ENCODE measurements at regions not wholly inside any gene's neighbourhood (a gene's known extent, or its start where the extent isn't known, plus 50 kb on each side); places are given as distances from the start of the nearest gene placed in this dataset.
"Not testable (repeated sequence)": the region's sequence is repeated elsewhere in the genome, so short reads cannot be mapped to it uniquely, and the experiment has no call there.

DNA sequence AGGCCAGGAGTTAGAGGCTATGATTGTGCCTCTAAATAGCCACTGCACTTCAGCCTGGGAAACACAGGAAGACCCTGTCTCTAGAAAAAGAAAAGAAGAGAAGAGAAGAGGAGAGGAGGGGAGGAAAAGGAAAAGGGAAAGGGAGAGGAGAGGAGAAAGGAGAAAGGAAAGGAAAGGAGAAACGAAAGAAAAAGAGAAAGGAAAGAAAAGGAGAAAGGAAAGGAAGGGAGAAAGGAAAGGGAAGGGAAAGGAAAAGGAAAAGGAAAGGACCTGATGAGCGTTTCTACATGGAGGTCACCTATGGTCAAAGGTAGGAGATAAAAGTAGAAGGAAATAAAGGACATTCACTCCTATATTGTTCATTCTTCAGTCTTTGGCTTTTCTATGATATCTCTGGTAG lies 109.1 kb upstream of the TRPC4 start:
- no peak for TF ChIP-seq CTCF (conservative IDR thresholded peaks at IDR 0.05; ENCODE audit: low read depth)
- CTCF ChIA-PET = no interaction called here
- POLR2A ChIA-PET (ENCODE audit: low non-redundant PET) = no interaction called here
- no peak for DNase-seq (ENCODE audit: low spot score)
- H3K27ac ChIP-seq = no peak overlapping the region

DNA sequence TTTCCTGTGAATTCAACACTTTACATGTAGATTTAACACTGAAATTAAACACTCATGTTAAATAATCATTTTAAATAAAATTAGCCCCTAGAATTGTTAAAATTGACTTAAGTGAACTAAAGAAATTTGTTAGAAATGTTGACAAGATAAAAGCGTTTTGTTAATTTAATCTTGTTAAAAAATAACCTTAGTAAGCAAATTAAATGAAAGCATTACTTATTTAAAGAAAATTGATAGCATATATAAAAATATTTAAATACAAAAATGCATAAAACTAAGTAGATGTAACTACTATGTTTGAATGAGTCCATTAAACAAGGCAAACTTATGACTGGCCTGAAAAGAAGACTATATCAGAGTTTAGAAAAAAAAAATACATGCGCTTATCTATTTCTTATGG lies 99.0 kb upstream of the TRPC4 start:
- CTCF ChIA-PET = interaction anchor here (0.6 to 0.8 kb wide), 3 partner anchors 13 to 911 kb away, joined by 3 to 5 read pairs (median 5); no protein-coding TSS in a partner anchor
- no peak overlapping the region for H3K27ac ChIP-seq
- DNase-seq (ENCODE audit: low spot score) = no peak
- no peak for TF ChIP-seq CTCF (conservative IDR thresholded peaks at IDR 0.05; ENCODE audit: low read depth)
- POLR2A ChIA-PET (ENCODE audit: low non-redundant PET) = no interaction called here

DNA sequence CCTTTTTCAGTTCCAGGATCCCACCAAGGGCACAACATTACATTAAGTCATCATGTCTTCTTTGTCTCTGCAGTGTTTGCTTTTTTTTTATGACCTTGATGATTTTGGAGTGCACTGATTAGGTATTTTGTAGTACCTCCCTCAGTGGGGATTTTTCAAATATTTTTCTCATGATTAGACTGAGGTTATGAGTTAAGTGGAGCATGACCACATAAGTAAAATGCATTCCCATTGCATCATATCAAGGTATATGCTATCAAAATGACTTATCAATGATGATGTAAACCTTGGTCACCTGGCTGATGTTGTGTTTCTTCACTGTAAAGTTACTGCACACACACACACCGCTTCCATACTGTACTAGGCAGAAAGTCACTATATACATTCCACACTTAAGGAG lies 96.7 kb upstream of the TRPC4 start:
- ChIA-PET POLR2A (ENCODE audit: low non-redundant PET) (no interaction called here), CTCF (no interaction called here)
- no peak overlapping the region for H3K27ac ChIP-seq
- DNase-seq (ENCODE audit: low spot score) = no peak
- no peak for TF ChIP-seq CTCF (conservative IDR thresholded peaks at IDR 0.05; ENCODE audit: low read depth)

DNA sequence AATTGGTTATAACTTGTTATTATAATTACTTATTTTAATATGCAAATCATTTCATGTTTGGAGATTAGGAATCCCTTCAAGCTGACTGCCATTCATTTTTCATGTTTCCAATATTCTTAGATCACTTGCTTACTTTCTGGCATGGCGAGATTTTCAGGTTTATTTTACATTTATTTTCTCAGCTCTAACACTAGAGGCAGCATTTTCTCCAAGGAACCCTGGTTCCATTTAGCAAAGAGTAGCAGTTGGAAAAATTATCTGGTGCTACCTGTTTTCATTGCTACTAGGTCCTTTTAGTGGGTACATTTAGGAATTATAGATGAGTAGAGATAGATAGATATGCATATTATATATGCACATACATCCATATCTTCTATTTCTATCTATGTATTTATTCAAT lies 90.9 kb upstream of the TRPC4 start:
- no peak overlapping the region for H3K27ac ChIP-seq
- no peak for DNase-seq (ENCODE audit: low spot score)
- TF ChIP-seq CTCF (conservative IDR thresholded peaks at IDR 0.05; ENCODE audit: low read depth) = no peak; the same call in 1 of the 2 replicates
- ChIA-PET CTCF (no interaction called here), POLR2A (ENCODE audit: low non-redundant PET) (no interaction called here)

DNA sequence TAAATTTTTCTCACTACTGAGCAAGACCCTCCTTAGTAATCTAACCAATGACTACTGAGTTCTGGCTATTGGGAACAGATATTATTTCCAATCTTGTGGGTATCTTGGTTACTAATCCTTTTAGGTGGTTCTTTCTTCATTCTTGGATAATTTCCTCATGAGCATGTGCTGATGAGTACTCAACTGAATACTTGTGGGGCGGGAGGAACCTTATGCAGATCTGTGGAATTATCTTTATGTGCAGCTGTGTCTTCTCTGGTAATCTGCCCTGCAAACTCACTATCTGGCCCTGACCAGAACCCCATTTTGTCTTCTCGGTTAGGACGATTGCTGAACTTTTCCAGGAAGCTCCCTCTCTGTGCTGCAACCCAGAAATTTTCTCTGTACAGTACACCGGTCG lies 89.7 kb upstream of the TRPC4 start:
- DNase-seq (ENCODE audit: low spot score) = no peak
- ChIA-PET CTCF (interaction anchor here (0.5 to 0.7 kb wide), 3 partner anchors 18 to 1127 kb away, joined by 3 read pairs; no protein-coding TSS in a partner anchor), POLR2A (ENCODE audit: low non-redundant PET) (no interaction called here)
- no peak overlapping the region for H3K27ac ChIP-seq
- no peak for TF ChIP-seq CTCF (conservative IDR thresholded peaks at IDR 0.05; ENCODE audit: low read depth)

GRCh38 chr13:37956536-37956935 lies 87.0 kb upstream of the TRPC4 start:
- DNase-seq (ENCODE audit: low spot score) = peak; percentile 31
- POLR2A ChIA-PET (ENCODE audit: low non-redundant PET) = no interaction called here
- H3K27ac ChIP-seq = no peak overlapping the region
- TF ChIP-seq CTCF (conservative IDR thresholded peaks at IDR 0.05; ENCODE audit: low read depth) = no peak
- CTCF ChIA-PET = no interaction called here

GRCh38 chr13:37954597-37954996 lies 85.0 kb upstream of the TRPC4 start:
- CTCF ChIA-PET; H3K27ac ChIP-seq; DNase-seq (ENCODE audit: low spot score); POLR2A ChIA-PET (ENCODE audit: low non-redundant PET): not testable (repeated sequence)
